ENCODE measurements at regions not wholly inside any gene's neighbourhood (a gene's known extent, or its start where the extent isn't known, plus 50 kb on each side); places are given as distances from the start of the nearest gene placed in this dataset.
"Not testable (repeated sequence)": the region's sequence is repeated elsewhere in the genome, so short reads cannot be mapped to it uniquely, and the experiment has no call there.

- no peak for DNase-seq (ENCODE audit: low spot score)
These were observed 265.3 kb upstream of the STARD13 start for GRCh38 chr13:33550885-33551284.

- no peak for DNase-seq (ENCODE audit: low spot score)
These were observed 262.8 kb upstream of the RFC3 start for GRCh38 chr13:33554919-33555791.

GRCh38 chr13:33556828-33557227, 261.1 kb upstream of the RFC3 start:
- DNase-seq (ENCODE audit: low spot score) = no peak

GRCh38 chr13:33560726-33561125, 257.2 kb upstream of the RFC3 start:
- no peak for DNase-seq (ENCODE audit: low spot score)

GRCh38 chr13:33561627-33562026, 256.3 kb upstream of the RFC3 start:
- no peak for DNase-seq (ENCODE audit: low spot score)

GRCh38 chr13:33571618-33572017, 246.3 kb upstream of the RFC3 start:
- no peak for DNase-seq (ENCODE audit: low spot score)

- DNase-seq (ENCODE audit: low spot score) = not testable (repeated sequence)
These were observed 245.6 kb upstream of the RFC3 start for GRCh38 chr13:33572322-33572721.

- no peak for DNase-seq (ENCODE audit: low spot score)
These were observed 242.6 kb upstream of the RFC3 start for GRCh38 chr13:33575378-33575777.

- DNase-seq (ENCODE audit: low spot score) = no peak
These were observed 240.9 kb upstream of the RFC3 start for GRCh38 chr13:33577007-33577406.

- DNase-seq (ENCODE audit: low spot score) = no peak
These were observed 239.2 kb upstream of the RFC3 start for GRCh38 chr13:33578786-33579185.

- no peak for DNase-seq (ENCODE audit: low spot score)
These were observed 235.8 kb upstream of the RFC3 start for GRCh38 chr13:33582121-33582520.

GRCh38 chr13:33583398-33583797, 234.6 kb upstream of the RFC3 start:
- DNase-seq (ENCODE audit: low spot score) = no peak

GRCh38 chr13:33590936-33591335, 227.0 kb upstream of the RFC3 start:
- DNase-seq (ENCODE audit: low spot score) = no peak

- no peak for DNase-seq (ENCODE audit: low spot score)
These were observed 211.3 kb upstream of the RFC3 start for GRCh38 chr13:33606692-33607091.

- no peak for DNase-seq (ENCODE audit: low spot score)
These were observed 207.4 kb upstream of the RFC3 start for GRCh38 chr13:33610438-33611120.

- DNase-seq (ENCODE audit: low spot score) = no peak
These were observed 206.7 kb upstream of the RFC3 start for GRCh38 chr13:33611121-33611805.

- no peak for DNase-seq (ENCODE audit: low spot score)
These were observed 205.0 kb upstream of the RFC3 start for GRCh38 chr13:33612641-33613638.

- no peak for DNase-seq (ENCODE audit: low spot score)
These were observed 202.5 kb upstream of the RFC3 start for GRCh38 chr13:33615436-33615835.

GRCh38 chr13:33616130-33616529, 201.8 kb upstream of the RFC3 start:
- DNase-seq (ENCODE audit: low spot score) = no peak

- DNase-seq (ENCODE audit: low spot score) = no peak
These were observed 200.9 kb upstream of the RFC3 start for GRCh38 chr13:33617055-33617454.

- DNase-seq (ENCODE audit: low spot score) = no peak
These were observed 193.7 kb upstream of the RFC3 start for GRCh38 chr13:33624253-33624652.

All from A172 (cell line).